Liver (tissue), 8 donors: ENCODE measurements at regions not wholly inside any gene's neighbourhood (a gene's known extent, or its start where the extent isn't known, plus 50 kb on each side); places are given as distances from the start of the nearest gene placed in this dataset.

Experiments used
- DNase-seq: peaks from one replicate; pipeline ENCODE4 v3.0.0-alpha.2; 2017; ENCODE audit warnings: low spot score
- H3K27ac ChIP-seq, 2 donors: one replicate each; pipeline ENCODE4 v1.7.0; 2013; ENCODE audit warnings: inconsistent platforms in 2 of 2, low read length in 2 of 2, control low read depth in 1 of 2, low read depth in 1 of 2, mild to moderate bottlenecking in 1 of 2
- H3K27me3 ChIP-seq, 4 donors: one replicate each; pipeline versions ENCODE4 v1.6.1 to v1.7.0; 2013; ENCODE audit warnings: low read length in 3 of 4, inconsistent platforms in 1 of 4, mild to moderate bottlenecking in 1 of 4, moderate library complexity in 1 of 4; ENCODE audit not compliant: control insufficient read depth in 4 of 4, insufficient read depth in 4 of 4
- H3K36me3 ChIP-seq, 4 donors: one replicate each; pipeline versions ENCODE4 v1.6.1 to v1.7.0; 2013; ENCODE audit warnings: low read length in 3 of 4, mild to moderate bottlenecking in 3 of 4, low read depth in 1 of 4, moderate library complexity in 1 of 4; ENCODE audit not compliant: control insufficient read depth in 4 of 4, insufficient read depth in 3 of 4
- H3K4me1 ChIP-seq, 4 donors: one replicate each; pipeline versions ENCODE4 v1.6.1 to v1.7.0; 2013; ENCODE audit warnings: low read length in 3 of 4, mild to moderate bottlenecking in 3 of 4, moderate library complexity in 1 of 4; ENCODE audit not compliant: control insufficient read depth in 4 of 4, insufficient read depth in 4 of 4
- H3K4me3 ChIP-seq, 3 donors: one replicate each; pipeline versions ENCODE4 v1.6.1 to v1.7.0; 2013; ENCODE audit warnings: low read length in 3 of 3, control low read depth in 1 of 3, low read depth in 1 of 3, mild to moderate bottlenecking in 1 of 3
- H3K9ac ChIP-seq, 2 donors: one replicate each; pipeline ENCODE4 v1.7.0; 2013; ENCODE audit warnings: low read length in 2 of 2, mild to moderate bottlenecking in 2 of 2, moderate library complexity in 2 of 2, control low read depth in 1 of 2, low read depth in 1 of 2
- H3K9me3 ChIP-seq, 4 donors: one replicate each; pipeline versions ENCODE4 v1.6.1 to v1.7.0; 2013; ENCODE audit warnings: low read length in 3 of 4; ENCODE audit not compliant: control insufficient read depth in 4 of 4
- EGR1 ChIP-seq, 2 donors: IDR thresholded peaks; 2 replicates each; pipeline ENCODE4 v1.6.1; 2016 to 2018; ENCODE audit warnings: antibody characterized with exemption in 2 of 2, low read depth in 2 of 2
- FOXA2 ChIP-seq: IDR thresholded peaks from 2 replicates; pipeline ENCODE4 v1.6.1; 2016; ENCODE audit warnings: antibody characterized with exemption
- GABPA ChIP-seq, 2 donors: IDR thresholded peaks in 1 of 2; conservative IDR thresholded peaks in 1 of 2; 2 replicates each; pipeline ENCODE4 v1.6.1; 2016; ENCODE audit warnings: antibody characterized with exemption in 2 of 2, mild to moderate bottlenecking in 1 of 2, moderate library complexity in 1 of 2
- HNF4A ChIP-seq, 2 donors: conservative IDR thresholded peaks; 2 replicates each; pipeline ENCODE4 v1.6.1; 2016; ENCODE audit warnings: antibody characterized with exemption in 2 of 2, mild to moderate bottlenecking in 2 of 2
- JUND ChIP-seq, 2 donors: IDR thresholded peaks; 2 replicates each; pipeline ENCODE4 v1.6.1; 2016; ENCODE audit warnings: antibody characterized with exemption in 2 of 2
- NR2F2 ChIP-seq: IDR thresholded peaks from 2 replicates; pipeline ENCODE4 v1.6.1; 2016; ENCODE audit warnings: antibody characterized with exemption
- REST ChIP-seq: IDR thresholded peaks from 2 replicates; pipeline ENCODE4 v1.6.1; 2016; ENCODE audit warnings: antibody characterized with exemption, mild to moderate bottlenecking
- SP1 ChIP-seq: IDR thresholded peaks from 2 replicates; pipeline ENCODE4 v1.6.1; 2018; ENCODE audit warnings: antibody characterized with exemption, mild to moderate bottlenecking
- TAF1 ChIP-seq: conservative IDR thresholded peaks from 2 replicates; pipeline ENCODE4 v1.6.1; 2016; ENCODE audit warnings: antibody characterized with exemption, mild to moderate bottlenecking
- YY1 ChIP-seq: IDR thresholded peaks from 2 replicates; pipeline ENCODE4 v1.6.1; 2016; ENCODE audit warnings: antibody characterized with exemption, mild to moderate bottlenecking
- ZBTB33 ChIP-seq: IDR thresholded peaks from 2 replicates; pipeline ENCODE4 v1.6.1; 2016; ENCODE audit warnings: antibody characterized with exemption
- WGBS: extraction: QIAGEN DNeasy Blood & Tissue Kit; methylation state at CpG from one replicate; pipeline ENCODE4 v1.1.7; 2013; 5-methylcytosine and 5-hydroxymethylcytosine counted together
- TF ChIP-seq, protein P1 (sequence below): fragments of 150-350 bp; IDR thresholded peaks from 2 replicates; pipeline ENCODE4 v1.5.1; 2017; ENCODE audit warnings: improper control_type of control experiment, low read depth, low read length; ENCODE audit not compliant: missing input control
- TF ChIP-seq, protein P2 (sequence below): IDR thresholded peaks from 2 replicates; pipeline ENCODE4 v1.6.1; 2016; ENCODE audit warnings: antibody characterized with exemption
- donor health status: healthy.
- donor health status: healthy.
- donor health status: healthy.
- donor health status: healthy.
- donor health status: healthy.

- H3K9me3 ChIP-seq, result no peaks in the 10 kb centered on the region
- no peak overlapping the region for H3K9ac ChIP-seq
- DNase-seq, result no peak
- H3K27me3 ChIP-seq, result peaks cover 0 to 4% (median 0%) of the 10 kb centered on the region in 4 donors
- no peak overlapping the region for H3K4me3 ChIP-seq
- TF ChIP-seq TAF1 (no peak), ZBTB33 (no peak), HNF4A (conservative IDR thresholded peaks at IDR 0.05) (no peak), EGR1 (IDR thresholded peaks at IDR 0.05; ENCODE audit: low read depth in 2 of 2) (no peak), NR2F2 (no peak)
- TF ChIP-seq, protein P1, sequence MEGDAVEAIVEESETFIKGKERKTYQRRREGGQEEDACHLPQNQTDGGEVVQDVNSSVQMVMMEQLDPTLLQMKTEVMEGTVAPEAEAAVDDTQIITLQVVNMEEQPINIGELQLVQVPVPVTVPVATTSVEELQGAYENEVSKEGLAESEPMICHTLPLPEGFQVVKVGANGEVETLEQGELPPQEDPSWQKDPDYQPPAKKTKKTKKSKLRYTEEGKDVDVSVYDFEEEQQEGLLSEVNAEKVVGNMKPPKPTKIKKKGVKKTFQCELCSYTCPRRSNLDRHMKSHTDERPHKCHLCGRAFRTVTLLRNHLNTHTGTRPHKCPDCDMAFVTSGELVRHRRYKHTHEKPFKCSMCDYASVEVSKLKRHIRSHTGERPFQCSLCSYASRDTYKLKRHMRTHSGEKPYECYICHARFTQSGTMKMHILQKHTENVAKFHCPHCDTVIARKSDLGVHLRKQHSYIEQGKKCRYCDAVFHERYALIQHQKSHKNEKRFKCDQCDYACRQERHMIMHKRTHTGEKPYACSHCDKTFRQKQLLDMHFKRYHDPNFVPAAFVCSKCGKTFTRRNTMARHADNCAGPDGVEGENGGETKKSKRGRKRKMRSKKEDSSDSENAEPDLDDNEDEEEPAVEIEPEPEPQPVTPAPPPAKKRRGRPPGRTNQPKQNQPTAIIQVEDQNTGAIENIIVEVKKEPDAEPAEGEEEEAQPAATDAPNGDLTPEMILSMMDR, result no peak
- WGBS, result 78% methylated on average over 1 of the region's 1 CpG
- no peaks in the 10 kb centered on the region for H3K4me1 ChIP-seq
- H3K36me3 ChIP-seq, result no peaks in the 10 kb centered on the region
- no peak overlapping the region for H3K27ac ChIP-seq
Measured at GRCh38 chr3:68441054-68441453, 491.3 kb downstream of the TAFA4 start.

GRCh38 chr3:68436619-68437401 is 495.5 kb downstream of the TAFA4 start:
- 83% methylated on average over 3 of the region's 3 CpGs for WGBS
- TF ChIP-seq, protein P1, result no peak
- TF ChIP-seq, protein P2, sequence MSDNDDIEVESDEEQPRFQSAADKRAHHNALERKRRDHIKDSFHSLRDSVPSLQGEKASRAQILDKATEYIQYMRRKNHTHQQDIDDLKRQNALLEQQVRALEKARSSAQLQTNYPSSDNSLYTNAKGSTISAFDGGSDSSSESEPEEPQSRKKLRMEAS, result no peak
- H3K36me3 ChIP-seq, result no peaks in the 10 kb centered on the region
- H3K27me3 ChIP-seq, result no peaks in the 10 kb centered on the region
- H3K9ac ChIP-seq, result no peak overlapping the region
- no peak overlapping the region for H3K4me3 ChIP-seq
- no peaks in the 10 kb centered on the region for H3K4me1 ChIP-seq
- no peaks in the 10 kb centered on the region for H3K9me3 ChIP-seq
- no peak overlapping the region for H3K27ac ChIP-seq
- DNase-seq, result no peak

DNA sequence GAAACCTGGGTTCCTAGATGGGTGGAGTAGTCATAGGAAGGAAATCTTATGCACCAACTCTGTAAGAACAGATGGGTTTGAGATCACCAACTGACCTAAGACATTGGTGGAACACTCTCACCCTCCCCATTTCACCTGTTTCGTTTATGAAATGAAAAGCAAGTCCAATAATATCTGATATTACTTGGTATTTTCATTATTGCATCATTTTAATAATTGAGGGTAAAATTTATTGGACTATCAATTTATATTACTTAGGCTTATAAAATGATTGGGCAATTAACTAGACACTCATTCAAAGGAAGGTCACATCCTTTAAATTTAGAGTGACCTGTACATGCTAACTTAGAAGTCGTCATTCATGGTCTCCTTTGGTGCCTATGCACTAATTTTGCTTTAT is 503.9 kb downstream of the TAFA4 start:
- H3K27me3 ChIP-seq, result no peaks in the 10 kb centered on the region
- 64% methylated on average over 2 of the region's 2 CpGs for WGBS
- no peak for DNase-seq
- no peak overlapping the region for H3K4me3 ChIP-seq
- no peaks in the 10 kb centered on the region for H3K36me3 ChIP-seq
- no peaks in the 10 kb centered on the region for H3K4me1 ChIP-seq
- no peak overlapping the region for H3K27ac ChIP-seq
- no peaks in the 10 kb centered on the region for H3K9me3 ChIP-seq
- H3K9ac ChIP-seq, result no peak overlapping the region
- no peak for TF ChIP-seq TAF1
- no peak for TF ChIP-seq YY1
- no peak for TF ChIP-seq EGR1 (IDR thresholded peaks at IDR 0.05; ENCODE audit: low read depth in 2 of 2)
- TF ChIP-seq SP1, result no peak
- TF ChIP-seq JUND (IDR thresholded peaks at IDR 0.05), result no peak
- no peak for TF ChIP-seq GABPA (IDR thresholded peaks at IDR 0.05 in 1 of 2, conservative IDR thresholded peaks at IDR 0.05 in 1 of 2)
- no peak for TF ChIP-seq FOXA2
- TF ChIP-seq, protein P1, result no peak
- no peak for TF ChIP-seq REST
